CD4-positive, alpha-beta memory T cell (primary cell): ENCODE measurements at regions not wholly inside any gene's neighbourhood (a gene's known extent, or its start where the extent isn't known, plus 50 kb on each side); places are given as distances from the start of the nearest gene placed in this dataset.

Source experiments
- CTCF ChIA-PET: fragments of 350-600 bp; sonication (Branson Sonifier 250); formaldehyde crosslinking; loops from one replicate; lab custom pipeline; 2021; ENCODE audit warnings: inconsistent platforms; ENCODE audit not compliant: partially characterized antibody; lab: Charles Lee
- POLR2A ChIA-PET: fragments of 350-600 bp; sonication (Branson Sonifier 250); formaldehyde crosslinking; loops from one replicate; lab custom pipeline; 2021; ENCODE audit not compliant: partially characterized antibody; lab: Charles Lee
- DNase-seq, 5 donors: peaks; one replicate each; pipeline versions ENCODE4 v3.0.0 to v3.0.0-alpha.2; 2020 to 2022; ENCODE audit warnings: mixed read lengths in 1 of 5
- H3K27ac ChIP-seq: one replicate; pipeline ENCODE4 v1.7.0; 2013; ENCODE audit warnings: low read depth, low read length
- H3K27me3 ChIP-seq: 2 replicates; pipeline ENCODE4 v1.7.0; 2013; ENCODE audit warnings: mild to moderate bottlenecking, low read length, moderate library complexity; ENCODE audit not compliant: insufficient read depth
- H3K36me3 ChIP-seq: 2 replicates; pipeline ENCODE4 v1.7.0; 2013; ENCODE audit warnings: mild to moderate bottlenecking, low read length, moderate library complexity; ENCODE audit not compliant: insufficient read depth
- H3K4me1 ChIP-seq: 2 replicates; pipeline ENCODE4 v1.7.0; 2013; ENCODE audit warnings: mild to moderate bottlenecking, low read length, moderate library complexity; ENCODE audit not compliant: insufficient read depth
- H3K4me3 ChIP-seq, 2 donors: one replicate each; pipeline ENCODE4 v1.7.0; 2013; ENCODE audit warnings: low read length in 2 of 2, mild to moderate bottlenecking in 1 of 2
- H3K9me3 ChIP-seq, 2 donors: one replicate each; pipeline ENCODE4 v1.7.0; 2013; ENCODE audit warnings: low read length in 2 of 2, control low read depth in 1 of 2; ENCODE audit not compliant: control insufficient read depth in 1 of 2
- H3K27ac Mint-ChIP-seq, 7 donors: one replicate each; pipeline ENCODE4 v1.8.0; 2020 to 2021; ENCODE audit warnings: mixed read lengths in 7 of 7, mild to moderate bottlenecking in 6 of 7, inconsistent platforms in 3 of 7, moderate library complexity in 3 of 7
- H3K27me3 Mint-ChIP-seq, 2 donors: one replicate each; pipeline ENCODE4 v1.8.0; 2020 to 2021; ENCODE audit warnings: mixed read lengths in 2 of 2
- H3K36me3 Mint-ChIP-seq, 2 donors: one replicate each; pipeline ENCODE4 v1.8.0; 2020 to 2021; ENCODE audit warnings: mixed read lengths in 2 of 2, inconsistent platforms in 1 of 2, mild to moderate bottlenecking in 1 of 2
- H3K4me1 Mint-ChIP-seq, 4 donors: one replicate each; pipeline ENCODE4 v1.8.0; 2020 to 2021; ENCODE audit warnings: mixed read lengths in 4 of 4, mild to moderate bottlenecking in 1 of 4
- H3K4me3 Mint-ChIP-seq, 8 donors: one replicate each; pipeline ENCODE4 v1.8.0; 2020 to 2021; ENCODE audit warnings: mixed read lengths in 8 of 8, mild to moderate bottlenecking in 7 of 8, moderate library complexity in 6 of 8, inconsistent platforms in 3 of 8
- H3K9me3 Mint-ChIP-seq, 8 donors: one replicate each; pipeline ENCODE4 v1.8.0; 2020 to 2021; ENCODE audit warnings: mixed read lengths in 8 of 8, mild to moderate bottlenecking in 5 of 8, inconsistent platforms in 3 of 8, moderate library complexity in 1 of 8
- intact Hi-C: fragments of 100-400 bp; cut with micrococcal nuclease; formaldehyde crosslinking; loops from one replicate; pipeline ENCODE4 v1.15.1; 2023

DNA sequence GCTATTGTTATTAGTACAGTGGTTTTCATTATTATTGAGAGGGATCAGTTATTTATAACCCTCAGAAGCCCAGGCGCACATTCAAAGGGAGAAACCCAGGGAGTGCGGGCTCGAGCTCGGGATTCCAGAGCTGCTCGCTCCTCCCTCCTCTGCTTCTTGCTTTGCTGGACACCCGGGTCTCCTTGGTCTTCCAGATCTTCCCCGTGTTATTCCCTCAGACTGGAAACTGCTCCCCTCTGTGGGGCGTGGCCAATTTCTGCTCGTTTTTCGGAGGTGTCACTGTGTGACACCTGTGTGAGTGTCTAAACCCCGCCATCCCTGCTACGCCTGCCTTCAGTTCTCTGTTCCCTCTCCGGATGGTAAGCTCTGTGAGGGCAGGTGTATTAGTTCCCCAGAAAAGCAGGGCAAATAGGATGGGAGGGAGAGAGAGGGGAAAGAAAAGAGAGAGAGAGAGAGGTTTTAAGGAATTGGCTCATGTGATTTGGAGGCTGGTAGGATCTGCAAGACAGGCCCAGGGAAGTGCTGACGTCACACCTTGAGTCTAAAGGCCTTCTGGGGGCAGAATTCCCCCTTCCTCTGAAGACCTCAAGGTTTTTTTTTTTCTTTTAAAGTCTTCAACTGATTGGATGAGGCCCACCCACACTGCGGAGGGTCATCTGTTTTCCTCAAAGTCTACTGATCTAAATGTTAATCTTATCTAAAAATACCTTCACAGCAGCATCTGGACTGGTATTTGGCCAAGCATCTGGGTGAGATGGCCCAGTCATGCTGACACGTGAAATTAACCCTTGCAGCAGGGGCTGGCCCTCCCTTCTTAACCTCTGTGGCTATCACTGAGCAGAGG is 457.3 kb upstream of the ID2 start:
- CTCF ChIA-PET: no interaction called here
- POLR2A ChIA-PET: no interaction called here
- Mint-ChIP-seq H3K9me3 (no peaks in the 10 kb centered on the region), H3K27ac (peak overlapping the region in 1 of 7 donors; percentile 51), H3K36me3 (peaks cover 0 to 2% of the 10 kb centered on the region in 2 donors), H3K4me3 (no peak overlapping the region), H3K27me3 (no peaks in the 10 kb centered on the region), H3K4me1 (peaks cover 4 to 5% (median 5%) of the 10 kb centered on the region in 4 donors)
- no peaks in the 10 kb centered on the region for H3K27me3 ChIP-seq
- H3K36me3 ChIP-seq: no peaks in the 10 kb centered on the region
- no peak overlapping the region for H3K4me3 ChIP-seq
- intact Hi-C loops: loop anchor here (10.0 kb wide), 1 partner anchor 90 kb away; no protein-coding TSS in a partner anchor
- no peak for DNase-seq
- no peaks in the 10 kb centered on the region for H3K9me3 ChIP-seq
- peaks cover 3% of the 10 kb centered on the region for H3K4me1 ChIP-seq
- H3K27ac ChIP-seq: no peak overlapping the region

DNA sequence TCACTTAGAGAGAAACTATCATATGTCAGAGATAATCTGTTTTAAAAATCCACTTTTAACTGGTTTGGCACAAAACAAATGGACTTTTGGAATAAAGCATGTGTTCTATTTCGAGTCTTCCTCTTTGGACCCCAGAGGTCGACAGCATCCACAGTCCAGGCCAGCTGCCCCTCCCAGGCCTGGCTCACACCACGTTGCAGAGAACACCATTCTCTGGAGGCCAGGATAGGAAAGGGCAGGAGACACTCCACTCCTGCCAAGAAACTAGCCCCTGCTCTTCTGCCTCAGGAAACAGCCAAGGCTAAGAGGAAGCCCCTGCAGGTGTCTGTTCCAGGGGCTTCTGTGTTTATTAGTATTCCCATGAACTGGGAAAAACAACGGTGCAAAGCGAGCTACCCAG is 456.6 kb upstream of the ID2 start:
- no peak overlapping the region for H3K27ac Mint-ChIP-seq
- CTCF ChIA-PET: no interaction called here

DNA sequence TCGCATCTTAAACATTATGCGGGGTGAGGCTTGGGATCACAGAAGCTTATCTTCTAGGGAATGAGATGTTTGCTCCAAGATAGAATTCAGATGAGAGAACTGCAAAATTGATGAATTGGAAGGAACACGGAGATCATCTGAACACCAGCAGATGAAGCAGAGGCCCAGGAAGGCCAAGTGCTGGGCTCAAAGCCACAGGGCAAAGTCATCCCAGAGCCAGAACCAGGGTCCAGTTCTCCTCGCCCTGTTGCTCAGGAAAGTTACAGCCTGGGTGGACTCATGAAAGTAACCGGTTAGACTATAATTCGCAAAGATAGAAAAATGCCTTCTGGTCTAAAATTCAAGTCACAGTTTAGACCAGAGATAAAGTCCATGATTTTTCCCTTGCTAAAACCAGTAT is 456.1 kb upstream of the ID2 start:
- no peak overlapping the region for H3K27ac ChIP-seq
- H3K27ac Mint-ChIP-seq: no peak overlapping the region

More for the DNA sequence above, 456.6 kb upstream of the ID2 start:
- Histone ChIP-seq H3K9me3 (no peaks in the 10 kb centered on the region), H3K4me1 (peaks cover 8% of the 10 kb centered on the region), H3K4me3 (no peak overlapping the region), H3K36me3 (no peaks in the 10 kb centered on the region), H3K27ac (no peak overlapping the region), H3K27me3 (no peaks in the 10 kb centered on the region)
- intact Hi-C loops: loop anchor here (10.0 kb wide), 1 partner anchor 90 kb away; no protein-coding TSS in a partner anchor
- H3K27me3 Mint-ChIP-seq: no peaks in the 10 kb centered on the region
- no peak overlapping the region for H3K4me3 Mint-ChIP-seq
- H3K36me3 Mint-ChIP-seq: peaks cover 0 to 2% of the 10 kb centered on the region in 2 donors
- DNase-seq: no peak
- H3K4me1 Mint-ChIP-seq: peaks cover 8 to 9% (median 9%) of the 10 kb centered on the region in 4 donors
- POLR2A ChIA-PET: no interaction called here
- peaks cover 0 to 3% (median 0%) of the 10 kb centered on the region in 8 donors for H3K9me3 Mint-ChIP-seq

DNA sequence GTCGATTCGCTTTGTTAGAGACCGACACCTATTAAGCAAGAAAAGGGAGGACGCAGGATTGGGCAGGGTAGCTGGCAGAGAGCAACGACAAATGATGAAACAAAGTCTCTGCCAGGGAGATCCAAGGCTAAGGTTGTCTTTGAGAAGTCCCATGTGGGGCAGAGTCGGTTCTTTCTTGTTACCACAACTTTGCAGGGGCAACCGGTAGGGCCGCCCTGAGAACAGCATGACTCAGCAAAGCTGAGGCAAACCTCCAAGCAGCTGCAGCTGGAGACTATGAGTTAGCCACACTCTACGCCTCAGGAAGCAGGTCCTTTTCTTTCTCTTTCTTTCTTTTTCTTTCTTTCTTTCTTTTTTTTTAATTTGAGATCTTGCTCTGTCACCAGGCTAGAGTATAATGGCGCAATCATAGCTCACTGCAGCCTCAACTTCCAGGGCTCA is 452.3 kb upstream of the ID2 start:
- POLR2A ChIA-PET: no interaction called here
- Histone ChIP-seq H3K27ac (no peak overlapping the region), H3K4me1 (peaks cover 8% of the 10 kb centered on the region), H3K36me3 (no peaks in the 10 kb centered on the region), H3K9me3 (no peaks in the 10 kb centered on the region), H3K4me3 (no peak overlapping the region), H3K27me3 (no peaks in the 10 kb centered on the region)
- H3K4me1 Mint-ChIP-seq: peaks cover 8 to 9% (median 9%) of the 10 kb centered on the region in 4 donors
- H3K27ac Mint-ChIP-seq: peak overlapping the region in 2 of 7 donors; percentile 4 to 48
- H3K27me3 Mint-ChIP-seq: no peaks in the 10 kb centered on the region
- DNase-seq: peak; percentile 8 to 43 (median 17)
- H3K4me3 Mint-ChIP-seq: peak overlapping the region in 3 of 8 donors; percentile 26 to 43 (median 31)
- peaks cover 0 to 3% (median 0%) of the 10 kb centered on the region in 8 donors for H3K9me3 Mint-ChIP-seq
- peaks cover 0 to 2% of the 10 kb centered on the region in 2 donors for H3K36me3 Mint-ChIP-seq
- intact Hi-C loops: loop anchor here (10.0 kb wide), 1 partner anchor 85 kb away; no protein-coding TSS in a partner anchor
- CTCF ChIA-PET: interaction anchor here (0.7 kb wide), 1 partner anchor 166 kb away, joined by 3 read pairs; no protein-coding TSS in a partner anchor

More for the DNA sequence above, 456.1 kb upstream of the ID2 start:
- DNase-seq: no peak
- Mint-ChIP-seq H3K9me3 (peaks cover 0 to 3% (median 0%) of the 10 kb centered on the region in 8 donors), H3K27me3 (no peaks in the 10 kb centered on the region), H3K36me3 (peaks cover 0 to 2% of the 10 kb centered on the region in 2 donors), H3K4me3 (no peak overlapping the region), H3K4me1 (peaks cover 8 to 9% (median 9%) of the 10 kb centered on the region in 4 donors)
- POLR2A ChIA-PET: no interaction called here
- Histone ChIP-seq H3K4me3 (no peak overlapping the region), H3K4me1 (peaks cover 8% of the 10 kb centered on the region), H3K9me3 (no peaks in the 10 kb centered on the region), H3K36me3 (no peaks in the 10 kb centered on the region), H3K27me3 (no peaks in the 10 kb centered on the region)
- CTCF ChIA-PET: no interaction called here
- intact Hi-C loops: loop anchor here (10.0 kb wide), 1 partner anchor 89 kb away; no protein-coding TSS in a partner anchor

DNA sequence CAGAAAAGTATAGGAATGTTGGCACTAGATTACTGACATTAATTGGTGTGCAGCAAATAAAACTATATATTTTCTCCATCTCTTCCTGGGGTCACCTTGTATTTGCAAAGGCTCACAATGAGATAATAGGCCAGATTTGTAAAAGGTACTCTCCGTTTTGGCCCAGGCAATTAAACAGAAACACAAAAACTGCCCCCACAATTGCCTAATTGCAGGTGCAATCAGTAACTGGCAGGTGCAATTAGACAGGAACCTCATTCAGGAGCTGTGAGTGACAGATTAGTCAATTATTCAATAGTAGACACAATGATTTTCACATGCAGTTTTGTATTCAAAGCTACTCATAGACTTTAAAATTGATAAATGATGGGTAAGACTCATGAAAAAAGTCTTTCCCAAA is 451.4 kb upstream of the ID2 start:
- ChIA-PET CTCF (no interaction called here), POLR2A (no interaction called here)
- Mint-ChIP-seq H3K27me3 (no peaks in the 10 kb centered on the region), H3K9me3 (peaks cover 0 to 3% (median 0%) of the 10 kb centered on the region in 8 donors), H3K27ac (no peak overlapping the region), H3K4me3 (no peak overlapping the region), H3K4me1 (peaks cover 8 to 9% (median 9%) of the 10 kb centered on the region in 4 donors), H3K36me3 (peaks cover 0 to 2% of the 10 kb centered on the region in 2 donors)
- DNase-seq: no peak
- H3K27ac ChIP-seq: no peak overlapping the region
- intact Hi-C loops: no loop called here
- H3K4me1 ChIP-seq: peaks cover 8% of the 10 kb centered on the region
- no peaks in the 10 kb centered on the region for H3K36me3 ChIP-seq
- no peaks in the 10 kb centered on the region for H3K27me3 ChIP-seq
- no peaks in the 10 kb centered on the region for H3K9me3 ChIP-seq
- no peak overlapping the region for H3K4me3 ChIP-seq

DNA sequence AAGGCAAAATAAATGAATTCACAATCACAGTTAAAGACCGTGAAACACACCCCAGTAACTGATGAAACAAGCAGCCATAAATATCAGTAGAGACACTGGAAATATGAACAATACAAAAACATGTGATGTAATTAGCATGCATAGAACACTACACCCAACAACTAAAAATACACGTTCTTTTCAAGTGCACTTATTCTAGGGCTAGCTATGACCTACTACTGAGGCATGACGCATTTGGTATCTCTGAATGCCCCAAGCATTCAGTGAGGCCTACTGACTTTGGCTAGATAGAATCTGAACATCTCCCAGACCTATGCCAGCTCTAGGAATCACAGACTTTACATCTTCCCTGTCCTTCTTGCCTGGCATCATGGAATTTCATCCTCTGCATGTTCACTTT is 450.0 kb upstream of the ID2 start:
- ChIA-PET POLR2A (no interaction called here), CTCF (no interaction called here)
- Mint-ChIP-seq H3K27me3 (no peaks in the 10 kb centered on the region), H3K27ac (no peak overlapping the region), H3K9me3 (peaks cover 0 to 3% (median 0%) of the 10 kb centered on the region in 8 donors), H3K4me1 (peaks cover 8 to 9% (median 9%) of the 10 kb centered on the region in 4 donors), H3K36me3 (peaks cover 0 to 2% of the 10 kb centered on the region in 2 donors), H3K4me3 (no peak overlapping the region)
- H3K4me1 ChIP-seq: peaks cover 8% of the 10 kb centered on the region
- no peak overlapping the region for H3K4me3 ChIP-seq
- DNase-seq: no peak
- no peaks in the 10 kb centered on the region for H3K27me3 ChIP-seq
- intact Hi-C loops: no loop called here
- H3K27ac ChIP-seq: no peak overlapping the region
- no peaks in the 10 kb centered on the region for H3K36me3 ChIP-seq
- H3K9me3 ChIP-seq: no peaks in the 10 kb centered on the region

DNA sequence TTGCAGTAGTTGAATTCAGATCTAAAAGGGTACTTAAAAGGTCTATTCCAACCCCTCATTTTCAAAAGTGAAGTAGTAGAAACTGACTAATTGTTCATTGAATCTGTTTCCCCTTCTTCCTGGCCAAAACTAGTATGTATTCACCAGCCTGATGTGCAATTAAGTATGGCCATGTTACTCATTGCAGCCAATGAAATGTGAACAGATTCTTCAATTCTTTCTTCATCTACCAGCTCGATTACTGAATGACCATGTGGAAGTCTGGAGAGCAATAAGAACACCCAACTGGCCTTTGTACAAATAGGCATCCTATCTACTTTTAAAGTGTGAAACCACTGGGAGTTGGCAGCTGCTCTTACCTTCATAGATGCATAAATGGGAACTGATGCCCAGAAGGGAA is 449.0 kb upstream of the ID2 start:
- intact Hi-C loops: no loop called here
- Histone ChIP-seq H3K27me3 (no peaks in the 10 kb centered on the region), H3K9me3 (no peaks in the 10 kb centered on the region), H3K36me3 (no peaks in the 10 kb centered on the region), H3K27ac (no peak overlapping the region), H3K4me1 (peaks cover 8% of the 10 kb centered on the region), H3K4me3 (no peak overlapping the region)
- CTCF ChIA-PET: no interaction called here
- Mint-ChIP-seq H3K4me3 (no peak overlapping the region), H3K27me3 (no peaks in the 10 kb centered on the region), H3K4me1 (peaks cover 8 to 9% (median 9%) of the 10 kb centered on the region in 4 donors), H3K27ac (no peak overlapping the region), H3K36me3 (no peaks in the 10 kb centered on the region), H3K9me3 (peaks cover 0 to 3% (median 0%) of the 10 kb centered on the region in 8 donors)
- no peak for DNase-seq
- POLR2A ChIA-PET: no interaction called here
